Islet of Langerhans (tissue), 1 donor: ENCODE measurements at regions not wholly inside any gene's neighbourhood (a gene's known extent, or its start where the extent isn't known, plus 50 kb on each side); places are given as distances from the start of the nearest gene placed in this dataset.

ENCODE experiments used
- FAIRE-seq: peaks from one replicate; lab custom pipeline; 2011; peaks lifted over from hg19 to GRCh38; lab: Jason Lieb, UNC

DNA sequence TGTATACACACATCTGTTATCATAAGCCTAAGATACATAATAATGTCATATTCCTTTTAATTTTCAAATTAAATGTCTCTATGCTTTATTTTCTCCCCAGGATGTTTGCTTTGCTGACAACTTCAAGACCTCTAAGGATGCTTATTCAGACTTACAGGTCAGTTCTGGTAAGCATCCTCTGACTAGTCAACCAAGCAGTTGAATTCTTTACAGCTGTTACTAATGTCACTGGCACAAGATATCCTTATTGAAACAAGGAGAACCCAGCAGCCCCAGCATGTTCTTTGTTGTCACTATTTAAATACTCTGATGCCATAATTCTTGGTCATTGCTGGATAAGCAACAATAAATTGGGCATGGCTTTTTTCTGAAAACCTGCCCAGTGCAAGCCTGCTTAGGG lies 232.3 kb upstream of the PMFBP1 start:
- no peak for FAIRE-seq

DNA sequence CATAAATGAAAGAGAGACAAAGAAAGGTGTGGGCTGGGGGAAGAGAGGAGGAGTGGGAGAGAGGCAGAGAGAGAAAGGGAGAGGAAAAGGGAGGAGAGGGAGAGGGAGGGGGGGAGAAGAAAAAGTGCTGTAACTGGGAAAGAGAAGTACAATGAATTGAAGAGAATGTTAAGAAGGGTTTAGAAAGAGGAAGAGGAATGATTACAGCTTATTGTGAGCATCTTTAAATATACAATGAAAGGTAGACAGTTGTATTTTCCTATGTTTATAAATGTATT lies 229.1 kb upstream of the PMFBP1 start:
- no peak for FAIRE-seq

DNA sequence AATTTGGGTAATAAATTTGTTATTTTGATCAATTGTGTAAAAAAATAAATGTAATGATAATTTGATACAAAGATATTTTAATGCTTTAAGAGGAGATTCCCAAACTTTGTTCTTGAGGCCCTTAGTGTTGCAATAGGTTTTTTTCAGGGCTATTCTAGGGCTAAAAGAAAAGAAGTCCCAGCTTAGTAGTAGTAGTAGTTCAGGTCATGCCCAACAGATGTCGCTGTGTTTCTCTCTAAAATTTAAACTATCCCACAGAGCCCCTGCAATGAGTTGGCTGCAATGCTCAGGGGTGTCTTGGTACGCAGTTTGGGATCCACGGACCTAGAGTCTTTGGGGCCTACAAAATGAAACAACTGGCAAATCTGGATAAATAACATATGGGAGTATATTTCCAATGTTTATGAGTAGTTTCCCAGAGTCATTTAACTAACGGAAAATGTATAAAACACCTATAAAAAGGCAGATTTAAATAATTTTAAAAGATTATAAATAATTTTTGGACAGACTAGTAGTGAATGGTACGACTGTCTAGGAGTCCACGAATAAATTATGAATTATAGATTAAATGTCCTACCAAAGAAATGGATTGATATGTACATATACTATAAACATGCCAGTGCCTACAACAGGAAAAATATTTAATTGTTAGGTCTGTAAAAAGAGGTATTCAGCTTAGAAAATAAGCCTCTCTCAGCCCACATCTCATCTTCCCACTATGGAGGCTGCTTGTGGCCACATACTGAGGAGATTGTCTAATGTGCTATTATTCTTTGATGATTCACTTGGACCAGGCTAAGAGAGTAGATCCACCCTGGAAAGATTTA lies 228.5 kb upstream of the PMFBP1 start:
- FAIRE-seq: no peak

DNA sequence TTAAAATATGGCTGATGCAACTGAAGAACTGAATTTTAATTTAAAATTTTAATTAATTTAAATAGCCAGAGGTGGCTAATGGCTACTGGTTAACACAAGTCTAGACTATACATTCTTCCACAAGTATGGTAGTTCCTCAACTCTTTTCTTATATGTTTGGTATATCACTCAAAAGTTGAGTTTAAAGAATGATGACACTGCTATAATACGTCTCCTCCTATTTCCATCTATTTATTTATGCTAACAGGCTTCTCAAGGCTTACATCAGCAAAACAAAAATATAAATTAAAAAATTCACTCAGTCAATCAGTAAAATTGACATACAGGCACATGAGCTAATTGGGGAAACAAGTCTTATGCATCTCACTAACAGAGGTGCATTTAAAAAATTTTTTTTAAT lies 227.9 kb upstream of the PMFBP1 start:
- no peak for FAIRE-seq

DNA sequence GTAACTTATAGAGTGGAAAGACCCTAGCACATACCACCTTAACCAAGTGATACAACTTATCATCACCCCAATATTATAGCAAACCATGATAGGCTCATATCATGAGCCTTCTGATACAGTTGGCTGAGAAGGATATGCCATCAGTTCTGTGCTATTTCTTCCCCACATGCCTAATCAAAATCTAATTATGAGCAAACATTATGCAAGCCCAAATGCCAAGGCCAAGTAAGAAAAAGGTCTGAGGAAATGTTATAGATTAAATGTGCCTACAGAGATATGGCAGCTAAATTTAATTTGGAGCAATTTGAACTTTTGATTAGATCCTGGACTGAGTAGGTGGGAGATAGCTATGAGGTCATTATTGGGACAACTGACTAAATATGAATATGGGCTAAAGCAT lies 225.9 kb upstream of the PMFBP1 start:
- no peak for FAIRE-seq

DNA sequence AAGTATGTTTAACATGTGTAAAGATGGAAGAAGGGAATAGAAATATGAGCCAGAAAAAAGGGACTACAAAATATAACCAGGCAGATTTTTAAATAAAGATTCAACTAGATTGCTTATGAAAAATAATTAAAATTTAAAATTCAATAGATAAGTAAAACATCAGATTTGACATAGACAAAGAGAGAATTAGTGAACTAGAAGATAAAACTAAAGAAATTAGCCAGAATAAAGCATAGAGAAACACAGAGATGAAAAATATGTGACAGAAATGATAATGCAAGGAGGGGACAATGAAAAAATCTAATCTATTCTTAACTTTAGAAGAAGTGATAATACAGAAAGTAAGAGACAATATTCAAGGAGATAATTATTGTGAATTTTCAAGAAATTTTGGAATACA lies 222.6 kb upstream of the PMFBP1 start:
- FAIRE-seq: no peak

DNA sequence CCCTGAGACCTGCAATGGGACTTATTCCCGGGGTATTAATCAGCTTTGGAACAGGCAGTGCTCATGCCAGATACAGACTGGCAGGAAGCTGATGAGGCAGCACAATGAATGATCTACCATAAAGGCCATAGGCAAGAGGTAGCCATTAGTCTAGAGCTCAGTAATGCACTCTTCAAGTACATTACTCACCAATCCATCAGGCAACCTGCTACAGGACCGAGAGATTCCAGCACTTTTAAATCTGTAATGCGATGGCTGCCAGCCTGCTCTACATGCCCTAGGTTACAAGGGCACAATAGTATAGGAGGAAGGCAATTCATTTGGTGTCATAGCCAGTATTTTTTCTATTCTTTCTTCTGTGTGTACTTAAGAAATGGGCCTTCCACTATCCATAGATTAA lies 217.8 kb upstream of the PMFBP1 start:
- no peak for FAIRE-seq

DNA sequence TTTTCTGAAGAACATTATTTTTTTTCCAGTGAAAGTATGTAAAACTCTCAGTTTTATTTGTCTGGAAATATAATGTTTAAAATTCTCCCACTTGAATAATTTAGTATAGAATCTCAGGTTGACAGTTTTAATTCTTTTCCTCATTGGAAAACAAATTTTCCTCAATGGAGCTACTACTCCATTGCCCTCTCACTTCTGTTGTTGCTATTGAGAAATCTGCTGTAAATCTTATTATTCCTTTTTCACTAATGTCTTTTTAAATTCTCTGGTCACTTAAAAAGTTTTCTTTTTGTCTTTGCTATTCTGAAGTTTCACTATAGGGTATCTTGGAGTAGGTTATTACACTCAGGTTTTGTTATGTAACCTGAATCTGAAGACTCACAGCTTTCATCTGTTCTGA lies 216.1 kb upstream of the PMFBP1 start:
- no peak for FAIRE-seq

DNA sequence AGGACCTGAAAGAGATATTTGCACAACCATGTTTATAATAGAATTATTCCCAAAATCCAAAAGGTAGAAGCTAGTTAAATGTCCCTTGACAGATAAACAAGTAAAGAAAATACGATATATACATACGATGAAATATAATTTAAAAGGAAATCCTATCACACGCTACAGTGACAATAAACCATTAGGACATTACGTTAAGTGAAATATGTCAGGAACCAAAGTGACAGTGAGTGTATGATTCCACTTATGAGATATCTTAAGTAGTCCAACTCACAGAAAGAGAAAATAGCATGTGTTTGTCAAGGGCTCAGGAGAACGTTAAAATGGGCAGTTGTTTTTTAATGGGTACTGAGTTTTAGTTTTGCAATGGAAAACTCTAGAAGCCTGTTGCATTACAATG lies 212.7 kb upstream of the PMFBP1 start:
- FAIRE-seq: peak; percentile 55

DNA sequence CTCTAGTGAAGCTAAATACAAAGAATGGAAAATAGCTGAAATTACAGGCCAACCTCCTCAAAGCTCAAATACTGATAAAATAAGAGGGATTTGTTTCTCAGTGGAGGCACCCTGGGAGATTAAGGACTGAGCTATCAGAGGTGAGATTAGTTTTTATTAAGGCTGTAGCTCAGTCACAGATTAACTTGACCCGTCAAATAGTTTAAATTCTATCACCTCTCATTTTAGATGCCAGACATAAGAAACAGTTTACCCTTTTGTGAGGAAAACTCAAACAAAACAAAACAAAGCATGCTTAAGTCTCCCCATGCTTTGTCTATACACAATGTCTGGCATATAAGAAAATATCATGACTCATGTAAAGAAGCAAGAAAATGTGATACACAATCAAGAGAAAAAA lies 208.3 kb upstream of the PMFBP1 start:
- FAIRE-seq: no peak

DNA sequence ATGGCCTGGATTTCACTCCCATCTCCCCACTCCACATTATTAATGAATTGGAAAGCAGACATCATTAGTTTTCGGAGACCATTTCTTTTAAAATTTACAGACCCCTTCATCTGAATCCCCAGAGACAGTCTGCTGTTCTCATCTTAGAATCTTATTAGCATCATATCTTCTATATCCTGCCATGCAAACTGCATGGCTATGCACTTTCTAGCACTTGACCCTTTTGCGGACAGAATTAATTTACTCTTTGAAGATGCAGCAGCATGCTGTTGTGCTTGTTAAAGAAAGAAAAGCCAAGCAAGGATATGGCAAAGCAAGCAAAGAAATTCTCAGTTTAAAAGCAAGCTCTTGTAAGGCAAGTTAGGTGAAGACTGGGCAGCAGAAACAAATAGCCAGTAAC lies 201.2 kb upstream of the PMFBP1 start:
- FAIRE-seq: no peak

DNA sequence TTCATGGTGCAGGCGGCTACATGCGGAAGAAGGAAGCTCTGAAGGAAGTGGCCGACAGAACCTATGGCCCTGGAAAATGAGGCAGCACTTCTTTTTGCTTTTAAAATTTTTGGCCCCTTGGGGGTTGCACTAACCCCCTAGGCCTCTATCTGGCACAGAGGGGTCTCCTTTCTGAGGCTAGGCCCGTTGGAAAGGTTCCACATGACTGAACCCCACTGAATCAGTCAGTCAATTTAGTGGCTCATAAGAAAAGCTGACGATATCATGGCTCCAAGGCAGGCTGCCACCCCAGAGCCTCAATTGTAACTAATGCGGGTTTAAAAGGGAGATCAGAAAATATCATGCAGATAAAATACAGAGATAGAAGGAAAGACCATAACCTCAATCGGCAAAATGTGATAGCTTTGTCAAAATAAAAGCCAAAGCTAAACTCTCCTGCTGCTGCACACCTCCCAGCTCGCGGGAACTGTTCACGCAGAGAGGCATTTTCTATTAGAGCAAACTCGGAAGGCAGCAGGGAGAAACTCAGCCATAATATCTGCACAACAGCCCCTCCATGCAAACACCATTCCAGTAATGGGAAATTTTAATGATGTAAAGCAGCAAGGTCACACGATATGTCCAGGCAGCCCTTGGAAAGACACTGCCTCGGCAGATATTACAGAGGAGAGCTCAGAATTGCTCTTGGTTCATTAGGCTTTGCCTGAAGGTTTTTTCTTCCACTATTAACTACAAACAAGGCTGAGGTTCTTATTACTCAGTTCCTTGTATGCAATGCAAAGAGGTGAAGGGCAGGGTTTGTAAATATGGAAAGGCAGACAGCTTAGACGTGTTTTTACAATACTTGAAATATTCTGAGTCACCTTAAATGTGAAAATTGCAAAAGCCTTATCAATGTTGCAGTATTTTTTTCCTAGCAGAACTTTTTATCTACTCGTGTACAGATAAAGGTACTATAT lies 200.4 kb upstream of the PMFBP1 start:
- no peak for FAIRE-seq

DNA sequence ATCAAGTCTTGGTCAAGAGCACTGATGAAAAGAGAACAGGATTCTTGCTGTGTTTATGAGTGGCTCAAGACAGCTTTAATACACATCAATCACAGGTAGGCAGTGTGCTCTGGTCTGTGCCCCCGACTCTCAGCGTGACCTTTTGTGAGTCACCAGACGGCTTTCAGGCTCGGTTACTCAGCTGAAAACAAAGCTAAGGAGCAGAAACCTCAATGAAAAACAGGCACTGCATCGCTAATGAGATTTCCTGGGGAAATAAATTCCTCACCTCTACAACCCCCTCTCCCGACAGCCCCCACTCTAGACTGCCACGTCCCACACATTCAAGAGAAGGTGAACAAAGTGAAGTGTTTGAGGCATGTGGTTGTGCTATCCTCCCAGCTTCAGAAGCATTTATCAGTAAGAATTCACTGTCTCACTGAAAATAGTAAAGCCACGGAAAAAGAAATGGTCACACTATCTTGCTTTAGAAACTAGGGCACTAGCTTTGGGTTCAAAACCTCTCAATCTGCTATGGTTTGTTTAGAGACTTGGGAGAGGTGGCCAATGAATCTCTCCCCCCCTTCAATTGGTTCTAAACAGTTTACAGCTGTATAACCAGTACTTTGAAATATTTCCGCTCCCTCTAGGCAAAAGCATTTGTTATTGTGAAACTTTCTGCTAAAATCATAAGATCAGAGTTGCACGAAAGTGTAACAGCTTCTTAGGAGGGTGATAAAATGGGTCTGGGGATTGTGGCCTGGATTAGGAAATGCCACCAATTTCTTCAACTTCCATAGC lies 199.5 kb upstream of the PMFBP1 start:
- FAIRE-seq: no peak

DNA sequence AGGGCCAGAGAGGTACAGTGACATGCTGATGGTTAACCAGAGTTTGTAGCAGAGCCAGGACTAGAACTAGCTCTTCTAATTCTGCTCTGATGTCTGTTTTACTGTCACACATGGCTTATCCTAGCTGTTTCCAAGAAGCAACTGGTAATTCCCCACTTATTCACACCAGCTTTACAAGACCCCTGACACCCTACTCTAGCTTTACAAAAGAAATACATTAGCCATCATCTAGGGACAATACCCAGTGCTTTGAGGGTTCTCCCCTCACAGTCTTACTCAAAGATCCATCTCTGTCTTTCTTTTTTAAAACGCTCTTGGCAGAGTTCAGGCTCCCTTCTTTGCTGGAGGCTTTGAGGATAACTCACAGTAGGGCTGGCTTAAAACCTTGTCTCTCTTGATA lies 197.3 kb upstream of the PMFBP1 start:
- no peak for FAIRE-seq

DNA sequence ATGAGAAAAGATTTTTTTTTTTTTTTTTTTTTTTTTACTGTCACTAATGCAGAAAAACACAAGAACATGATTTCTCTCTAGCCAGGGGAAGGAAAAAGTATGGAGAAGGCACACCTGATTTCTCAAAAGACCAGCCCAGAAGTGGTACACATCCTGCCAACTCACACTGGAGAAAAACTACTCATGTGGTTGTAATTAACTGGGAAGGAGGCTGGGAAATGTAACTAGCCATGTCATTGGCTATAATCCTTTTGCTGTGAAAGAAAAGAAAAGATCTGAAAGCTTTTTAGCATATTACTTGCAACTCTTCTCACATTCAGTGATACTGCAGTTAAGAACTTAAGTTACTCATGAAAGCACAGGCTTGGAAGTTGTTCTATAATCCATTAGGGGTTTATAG lies 195.9 kb upstream of the PMFBP1 start:
- FAIRE-seq: no peak

DNA sequence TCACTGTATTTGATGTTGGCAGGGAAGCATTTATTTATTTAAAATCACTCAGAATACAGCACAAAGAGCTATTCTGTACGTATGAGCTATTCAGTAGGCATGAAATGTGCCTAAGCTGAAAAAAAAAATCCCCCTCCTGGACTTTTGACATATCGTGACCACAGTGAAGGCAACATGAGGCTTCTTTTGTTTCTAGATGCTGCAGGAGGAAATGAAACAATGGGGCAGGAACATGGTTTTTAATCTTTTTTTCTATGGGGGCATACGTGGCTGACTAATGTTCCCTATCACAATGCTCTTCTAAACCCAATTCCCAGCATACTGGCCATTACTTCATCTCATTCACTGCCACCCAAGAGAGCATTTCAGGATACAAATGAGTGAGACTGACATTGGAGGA lies 191.0 kb upstream of the PMFBP1 start:
- no peak for FAIRE-seq

DNA sequence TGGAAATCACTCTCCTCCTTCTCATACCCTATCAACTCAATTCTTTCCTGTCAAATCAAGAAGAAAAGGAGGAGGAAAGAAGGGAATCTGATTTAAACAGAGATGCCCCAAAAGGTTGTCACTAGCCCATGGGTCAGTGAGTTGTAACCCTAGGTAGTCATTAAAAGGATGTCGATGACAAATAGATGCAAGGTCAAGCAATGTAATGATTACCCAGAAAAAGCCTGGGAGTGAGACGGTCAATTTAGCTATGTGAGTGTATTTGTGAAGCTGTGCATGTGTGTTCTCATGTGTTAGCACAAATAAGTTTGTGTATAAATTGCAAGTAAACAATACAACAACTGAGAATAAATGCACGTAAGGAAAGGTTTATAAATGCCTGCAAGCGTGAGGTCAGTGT lies 190.5 kb upstream of the PMFBP1 start:
- FAIRE-seq: no peak

DNA sequence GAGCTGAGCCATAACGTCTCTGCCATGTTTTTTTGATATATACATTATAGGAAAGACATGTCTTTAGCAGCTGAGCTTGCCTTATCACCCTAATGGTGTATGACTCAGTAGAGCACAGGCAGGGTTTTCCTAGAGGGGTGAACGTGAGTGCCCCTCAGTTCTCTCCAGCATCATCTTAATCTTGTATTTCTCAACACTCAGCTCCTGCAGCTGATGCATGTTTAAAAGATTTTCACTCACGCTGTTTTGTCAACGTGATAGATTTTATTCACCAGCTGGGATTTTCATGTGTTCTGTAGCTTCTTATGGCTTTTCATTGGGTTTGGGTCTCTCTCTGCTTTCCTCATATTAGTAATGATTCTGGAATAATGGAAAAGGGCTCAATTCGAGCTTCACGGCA lies 186.0 kb upstream of the PMFBP1 start:
- FAIRE-seq: no peak

DNA sequence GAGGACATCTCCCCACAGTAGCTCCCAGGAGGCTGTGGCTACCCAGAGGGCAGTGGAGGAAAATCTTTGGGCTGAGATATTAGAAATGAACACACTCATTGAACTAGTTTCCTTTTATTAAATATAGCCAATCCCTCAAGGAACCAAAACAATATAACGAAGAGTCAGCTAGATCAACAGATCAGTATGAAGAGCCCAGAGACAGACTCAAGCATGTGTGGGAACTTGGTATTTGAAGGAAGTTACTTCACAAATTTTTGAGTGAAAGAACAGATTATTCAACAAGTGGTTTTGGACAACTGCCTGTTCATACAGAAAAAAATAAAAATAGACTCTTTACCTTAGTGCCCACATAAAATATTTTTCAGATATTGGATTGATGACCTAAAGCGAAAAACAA lies 183.6 kb upstream of the PMFBP1 start:
- no peak for FAIRE-seq

DNA sequence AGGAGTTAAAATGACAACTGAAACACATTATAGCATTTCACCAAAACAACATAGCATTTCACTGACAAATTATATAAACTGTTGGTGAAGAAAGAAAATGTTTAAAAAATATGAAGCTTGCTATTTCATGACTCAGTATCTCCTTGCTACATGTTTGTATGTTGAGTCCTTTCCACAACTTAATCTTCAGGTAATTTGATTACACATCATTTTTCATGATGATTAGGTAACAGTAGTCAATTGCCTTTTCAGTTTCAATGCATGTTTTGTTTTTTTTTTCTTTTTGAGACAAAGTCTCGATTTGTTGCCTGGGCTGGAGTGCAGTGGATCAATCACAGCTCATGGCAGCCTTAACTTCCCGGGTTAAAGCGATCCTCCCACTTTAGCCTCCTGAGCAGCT lies 177.8 kb upstream of the PMFBP1 start:
- FAIRE-seq: no peak

DNA sequence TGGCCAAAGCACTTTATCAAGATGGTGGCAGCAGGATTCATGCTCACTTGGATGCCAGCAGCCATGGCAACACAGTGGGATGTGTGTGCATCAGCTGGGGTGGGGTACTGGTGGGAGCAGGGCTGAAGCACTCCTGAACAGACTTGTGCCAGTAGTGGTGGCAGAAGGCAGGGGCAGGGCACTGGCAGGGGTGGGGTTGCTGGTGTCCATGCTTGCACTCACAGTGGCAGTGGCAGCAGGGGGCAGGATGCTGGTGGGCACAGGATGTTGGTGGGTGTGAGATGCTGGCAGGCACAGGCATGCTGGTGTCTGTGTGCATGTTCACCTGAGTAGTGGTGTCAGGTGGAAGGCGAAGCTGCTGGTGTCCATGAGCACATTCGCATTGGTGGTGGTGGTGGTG lies 161.0 kb upstream of the PMFBP1 start:
- FAIRE-seq: no peak

DNA sequence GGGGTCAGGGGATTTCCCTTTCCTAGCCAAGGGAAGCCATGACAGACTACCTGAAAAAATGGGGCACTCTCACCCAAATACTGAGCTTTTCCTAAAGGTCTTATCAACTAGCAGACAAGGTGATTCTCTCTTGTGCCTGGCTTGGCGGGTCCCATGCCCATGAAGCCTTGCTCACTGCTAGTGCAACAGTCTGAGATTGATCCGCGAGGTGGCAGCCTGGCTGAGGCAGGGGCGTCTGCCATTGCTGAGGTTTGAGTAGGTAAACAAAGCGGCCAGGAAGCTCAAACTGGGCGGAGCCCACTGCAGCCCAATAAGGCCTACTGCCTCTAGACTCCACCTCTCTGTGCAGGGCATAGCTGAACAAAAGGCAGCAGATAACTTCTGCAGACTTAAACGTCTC lies 152.6 kb upstream of the PMFBP1 start:
- FAIRE-seq: no peak

DNA sequence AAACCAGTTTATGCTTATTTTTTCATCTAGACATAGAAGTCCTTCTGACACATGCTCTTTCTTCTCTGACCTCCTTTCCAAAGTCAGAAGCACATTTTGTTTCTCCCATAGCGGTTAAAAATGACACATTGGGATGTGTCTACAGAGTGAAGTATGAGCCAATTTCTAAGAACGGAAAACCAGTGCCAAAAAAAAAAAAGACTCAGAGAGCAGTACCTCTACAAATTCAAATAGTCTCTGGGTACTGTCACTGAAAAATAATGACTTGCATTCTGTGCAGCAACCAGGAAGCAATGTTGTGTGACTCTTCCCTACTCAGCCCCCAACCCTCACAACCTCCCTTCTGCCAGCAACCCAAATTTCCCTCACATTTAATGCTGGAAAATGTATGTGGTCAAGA lies 145.5 kb upstream of the PMFBP1 start:
- FAIRE-seq: no peak
